MM.1S (cell line): ENCODE measurements at regions not wholly inside any gene's neighbourhood (a gene's known extent, or its start where the extent isn't known, plus 50 kb on each side); places are given as distances from the start of the nearest gene placed in this dataset.

ENCODE experiments used
- DNase-seq: peaks from one replicate; pipeline ENCODE4 v3.0.0-alpha.2; 2015
- H2AFZ ChIP-seq: fragments of 300-600 bp; sonication (generic); 2 replicates; pipeline ENCODE4 v1.6.0; 2016; ENCODE audit warnings: antibody characterized with exemption, low read length
- H3F3A ChIP-seq: fragments of 300-600 bp; sonication (generic); 2 replicates; pipeline ENCODE4 v1.6.1; 2016; ENCODE audit warnings: mild to moderate bottlenecking, antibody characterized with exemption, low read length, moderate library complexity, mixed read lengths; ENCODE audit not compliant: insufficient read depth
- H3K27ac ChIP-seq: fragments of 300-600 bp; sonication (generic); 2 replicates; pipeline ENCODE4 v1.5.1; 2016; ENCODE audit warnings: mild to moderate bottlenecking, low read length
- H3K27me3 ChIP-seq: fragments of 300-600 bp; sonication (generic); replicated peaks from 2 replicates; pipeline ENCODE4 v1.6.0; 2016; ENCODE audit warnings: low read length; ENCODE audit not compliant: insufficient read depth
- H3K36me3 ChIP-seq: fragments of 300-600 bp; sonication (generic); replicated peaks from 2 replicates; pipeline ENCODE4 v1.6.1; 2016; ENCODE audit warnings: mild to moderate bottlenecking, low read length, mixed read lengths; ENCODE audit not compliant: insufficient read depth
- H3K4me1 ChIP-seq: fragments of 300-600 bp; sonication (generic); 2 replicates; pipeline ENCODE4 v1.6.1; 2016; ENCODE audit warnings: low read length, mixed read lengths
- H3K4me2 ChIP-seq: fragments of 300-600 bp; sonication (generic); 2 replicates; pipeline ENCODE4 v1.6.0; 2016; ENCODE audit warnings: low read depth, low read length
- H3K4me3 ChIP-seq: fragments of 300-600 bp; sonication (generic); 2 replicates; pipeline ENCODE4 v1.5.1; 2016; ENCODE audit warnings: low read length, mixed read lengths
- H3K79me2 ChIP-seq: fragments of 300-600 bp; sonication (generic); 2 replicates; pipeline ENCODE4 v1.6.1; 2016; ENCODE audit warnings: mixed run types, low read length, mixed read lengths
- H3K9ac ChIP-seq: fragments of 300-600 bp; sonication (generic); 2 replicates; pipeline ENCODE4 v1.6.1; 2016; ENCODE audit warnings: low read length, mixed read lengths
- H3K9me2 ChIP-seq: fragments of 300-600 bp; sonication (generic); replicated peaks from 2 replicates; pipeline ENCODE4 v1.6.1; 2016; ENCODE audit warnings: mild to moderate bottlenecking, low read length, mixed read lengths; ENCODE audit not compliant: insufficient read depth
- H3K9me3 ChIP-seq: fragments of 300-600 bp; sonication (generic); replicated peaks from 2 replicates; pipeline ENCODE4 v1.6.1; 2016; ENCODE audit warnings: mild to moderate bottlenecking, low read length, mixed read lengths; ENCODE audit not compliant: insufficient read depth
- H4K20me1 ChIP-seq: fragments of 300-600 bp; sonication (generic); 2 replicates; pipeline ENCODE4 v1.6.1; 2016; ENCODE audit warnings: mild to moderate bottlenecking, low read length, moderate library complexity, mixed read lengths; ENCODE audit not compliant: insufficient read depth
- CTCF ChIP-seq: fragments of 300-600 bp; sonication (generic); IDR thresholded peaks from 2 replicates; pipeline ENCODE4 v1.5.1; 2016; ENCODE audit warnings: antibody characterized with exemption, low read length, mixed read lengths
- EZH2 ChIP-seq: fragments of 300-600 bp; sonication (generic); optimal IDR thresholded peaks from 2 replicates; pipeline ENCODE3; 2017; ENCODE audit warnings: low read depth, mild to moderate bottlenecking, antibody characterized with exemption, low read length, mixed read lengths
- EZH2phosphoT487 ChIP-seq: fragments of 300-600 bp; sonication (generic); IDR thresholded peaks from 2 replicates; pipeline ENCODE4 v1.6.1; 2018; ENCODE audit warnings: antibody characterized with exemption, low read length

- Histone ChIP-seq H3K9ac (no peak overlapping the region), H3F3A (no peaks in the 10 kb centered on the region), H4K20me1 (no peaks in the 10 kb centered on the region), H3K27ac (no peak overlapping the region), H3K79me2 (no peaks in the 10 kb centered on the region), H3K4me1 (no peaks in the 10 kb centered on the region), H3K27me3 (no peaks in the 10 kb centered on the region), H3K36me3 (no peaks in the 10 kb centered on the region), H3K4me2 (no peak overlapping the region), H3K9me2 (no peaks in the 10 kb centered on the region), H3K9me3 (no peaks in the 10 kb centered on the region), H3K4me3 (no peak overlapping the region), H2AFZ (no peak overlapping the region)
- DNase-seq: no peak
- TF ChIP-seq CTCF: no peak
- no peak for TF ChIP-seq EZH2phosphoT487
- no peak for TF ChIP-seq EZH2
Observed at GRCh38 chr6:120478650-120479049, 855.6 kb downstream of the TBC1D32 start.

DNA sequence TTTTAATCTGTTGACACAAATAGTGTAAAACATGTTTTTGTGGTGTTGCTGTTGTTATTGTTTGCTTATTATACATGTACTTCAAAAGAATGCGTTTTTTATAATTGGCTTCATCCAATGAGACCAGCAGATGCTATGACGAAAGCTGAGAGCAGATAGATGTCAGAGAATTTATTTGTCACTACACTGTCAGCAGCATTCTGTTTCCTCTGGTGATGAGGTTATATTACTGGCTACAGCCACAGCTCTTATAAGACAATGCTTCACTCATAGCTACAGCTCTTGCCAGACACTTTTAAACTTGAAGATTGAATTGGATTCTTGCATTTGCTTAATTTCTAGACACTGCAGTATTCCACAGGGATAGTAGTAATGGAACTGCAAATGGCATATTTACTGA lies 860.5 kb downstream of the TBC1D32 start:
- no peaks in the 10 kb centered on the region for H4K20me1 ChIP-seq
- H3K9ac ChIP-seq: no peak overlapping the region
- H3K9me3 ChIP-seq: no peaks in the 10 kb centered on the region
- TF ChIP-seq EZH2: no peak
- TF ChIP-seq CTCF: no peak
- no peak for TF ChIP-seq EZH2phosphoT487
- H3K4me1 ChIP-seq: no peaks in the 10 kb centered on the region
- no peak overlapping the region for H3K27ac ChIP-seq
- H3K4me3 ChIP-seq: no peak overlapping the region
- H3K9me2 ChIP-seq: no peaks in the 10 kb centered on the region
- H3K79me2 ChIP-seq: no peaks in the 10 kb centered on the region
- H3K4me2 ChIP-seq: no peak overlapping the region
- no peaks in the 10 kb centered on the region for H3F3A ChIP-seq
- no peaks in the 10 kb centered on the region for H3K36me3 ChIP-seq
- no peaks in the 10 kb centered on the region for H3K27me3 ChIP-seq
- H2AFZ ChIP-seq: no peak overlapping the region
- no peak for DNase-seq

DNA sequence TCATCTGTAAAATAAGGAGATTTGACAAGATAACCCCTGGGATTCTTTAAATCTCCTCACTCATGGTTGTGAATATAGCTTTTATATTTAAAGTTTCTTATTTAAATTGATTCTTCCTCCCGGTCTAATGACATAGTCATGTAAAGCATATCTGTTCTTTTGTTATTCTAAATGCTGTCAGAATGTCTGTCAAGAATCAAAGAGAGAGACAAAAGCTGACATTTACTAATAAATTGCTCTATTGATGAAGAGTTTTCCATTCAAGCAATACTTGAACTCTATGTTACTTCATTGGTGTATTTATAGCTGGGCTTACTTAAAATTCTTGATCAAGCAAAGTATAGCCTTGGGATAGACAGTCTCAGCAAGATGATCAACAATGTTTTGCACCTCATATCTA lies 865.8 kb downstream of the TBC1D32 start:
- H3K27me3 ChIP-seq: no peaks in the 10 kb centered on the region
- H3F3A ChIP-seq: no peaks in the 10 kb centered on the region
- H3K79me2 ChIP-seq: no peaks in the 10 kb centered on the region
- no peaks in the 10 kb centered on the region for H3K36me3 ChIP-seq
- H3K9ac ChIP-seq: no peak overlapping the region
- no peak for DNase-seq
- H3K4me1 ChIP-seq: no peaks in the 10 kb centered on the region
- no peak overlapping the region for H3K27ac ChIP-seq
- TF ChIP-seq CTCF (no peak), EZH2phosphoT487 (no peak), EZH2 (no peak)
- H4K20me1 ChIP-seq: no peaks in the 10 kb centered on the region
- H3K4me3 ChIP-seq: no peak overlapping the region
- no peak overlapping the region for H2AFZ ChIP-seq
- no peaks in the 10 kb centered on the region for H3K9me3 ChIP-seq
- no peak overlapping the region for H3K4me2 ChIP-seq
- H3K9me2 ChIP-seq: no peaks in the 10 kb centered on the region

DNA sequence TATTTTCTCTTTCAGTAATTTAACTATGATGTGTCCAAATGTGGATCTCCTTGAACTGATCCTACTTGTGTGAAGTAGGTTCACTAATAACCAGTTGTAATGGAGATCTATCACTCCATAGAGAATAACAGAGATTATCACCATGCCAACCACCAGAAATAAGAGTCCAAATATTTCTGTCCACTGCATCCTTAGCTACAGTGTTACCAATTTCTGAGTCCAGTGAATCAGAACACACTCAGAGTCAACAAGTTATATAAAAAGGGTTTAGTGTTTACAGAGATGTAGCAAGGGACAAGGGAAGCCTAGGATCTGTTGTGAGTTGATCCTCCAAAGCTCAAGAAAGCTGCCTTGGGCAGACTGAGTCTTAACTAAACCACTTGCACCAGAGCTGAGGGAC lies 882.8 kb downstream of the TBC1D32 start:
- TF ChIP-seq EZH2phosphoT487 (no peak), EZH2 (no peak), CTCF (no peak)
- no peak for DNase-seq

More for the DNA sequence above, 882.8 kb downstream of the TBC1D32 start:
- H3F3A ChIP-seq: no peaks in the 10 kb centered on the region
- H2AFZ ChIP-seq: no peak overlapping the region
- H3K36me3 ChIP-seq: no peaks in the 10 kb centered on the region
- H3K79me2 ChIP-seq: no peaks in the 10 kb centered on the region
- H3K9me2 ChIP-seq: no peaks in the 10 kb centered on the region
- no peaks in the 10 kb centered on the region for H3K4me1 ChIP-seq
- H3K27ac ChIP-seq: no peak overlapping the region
- H3K9me3 ChIP-seq: no peaks in the 10 kb centered on the region
- no peaks in the 10 kb centered on the region for H4K20me1 ChIP-seq
- H3K4me2 ChIP-seq: no peak overlapping the region
- no peak overlapping the region for H3K9ac ChIP-seq
- H3K27me3 ChIP-seq: no peaks in the 10 kb centered on the region
- no peak overlapping the region for H3K4me3 ChIP-seq
